Activated CD4-positive, alpha-beta T cell treated with anti-CD3 and anti-CD28 coated beads for 4 hours (primary cell): ENCODE measurements at regions not wholly inside any gene's neighbourhood (a gene's known extent, or its start where the extent isn't known, plus 50 kb on each side); places are given as distances from the start of the nearest gene placed in this dataset.

Experiments used
- DNase-seq, 2 donors: peaks; one replicate each; pipeline ENCODE4 v3.0.0-alpha.2; 2020

GRCh38 chr9:108125625-108126024 is 636.1 kb upstream of the KLF4 start:
- no peak for DNase-seq

- DNase-seq = no peak
Measured at GRCh38 chr9:108119530-108120113, 630.1 kb upstream of the KLF4 start.

- DNase-seq = no peak
Measured at GRCh38 chr9:108117795-108118194, 628.2 kb upstream of the KLF4 start.

GRCh38 chr9:108117306-108117705 is 627.7 kb upstream of the KLF4 start:
- no peak for DNase-seq

GRCh38 chr9:108113596-108113995 is 624.0 kb upstream of the KLF4 start:
- no peak for DNase-seq

- no peak for DNase-seq
Measured at GRCh38 chr9:108109927-108110690, 620.5 kb upstream of the KLF4 start.

- no peak for DNase-seq
Measured at GRCh38 chr9:108108852-108109448, 619.4 kb upstream of the KLF4 start.

- no peak for DNase-seq
Measured at GRCh38 chr9:108108280-108108851, 618.8 kb upstream of the KLF4 start.

- DNase-seq = no peak
Measured at GRCh38 chr9:108105885-108106284, 616.3 kb upstream of the KLF4 start.

- DNase-seq = no peak
Measured at GRCh38 chr9:108104991-108105390, 615.4 kb upstream of the KLF4 start.

- DNase-seq = no peak
Measured at GRCh38 chr9:108103046-108103693, 613.6 kb upstream of the KLF4 start.

GRCh38 chr9:108101410-108101809 is 611.8 kb upstream of the KLF4 start:
- no peak for DNase-seq

- no peak for DNase-seq
Measured at GRCh38 chr9:108100571-108100970, 611.0 kb upstream of the KLF4 start.

GRCh38 chr9:108099854-108100253 is 610.3 kb upstream of the KLF4 start:
- DNase-seq = no peak

- no peak for DNase-seq
Measured at GRCh38 chr9:108095496-108095895, 605.9 kb upstream of the KLF4 start.

- DNase-seq = no peak
Measured at GRCh38 chr9:108094676-108094993, 605.1 kb upstream of the KLF4 start.

- no peak for DNase-seq
Measured at GRCh38 chr9:108093773-108094675, 604.5 kb upstream of the KLF4 start.

- DNase-seq = no peak
Measured at GRCh38 chr9:108088916-108089315, 599.3 kb upstream of the KLF4 start.

- DNase-seq = no peak
Measured at GRCh38 chr9:108087781-108088180, 598.2 kb upstream of the KLF4 start.

GRCh38 chr9:108086624-108087023 is 597.1 kb upstream of the KLF4 start:
- no peak for DNase-seq

- no peak for DNase-seq
Measured at GRCh38 chr9:108085294-108085693, 595.7 kb upstream of the KLF4 start.

GRCh38 chr9:108083796-108084352 is 594.3 kb upstream of the KLF4 start:
- DNase-seq = no peak
